ENCODE measurements at regions not wholly inside any gene's neighbourhood (a gene's known extent, or its start where the extent isn't known, plus 50 kb on each side); places are given as distances from the start of the nearest gene placed in this dataset.
"Not testable (repeated sequence)": the region's sequence is repeated elsewhere in the genome, so short reads cannot be mapped to it uniquely, and the experiment has no call there.

GRCh38 chr3:34676436-34676835 is 878.0 kb downstream of the PDCD6IP start:
- Histone ChIP-seq H3K36me3 (no peaks in the 10 kb centered on the region), H3K27ac (no peak overlapping the region), H3K4me3 (no peak overlapping the region), H3K27me3 (no peaks in the 10 kb centered on the region), H3K9me3 (no peaks in the 10 kb centered on the region), H3K4me1 (no peaks in the 10 kb centered on the region)
- DNase-seq (ENCODE audit: low spot score in 2 of 2), result no peak
- WGBS, 2 donors, result 84 to 88% methylated on average over 3 of the region's 3 CpGs
- TF ChIP-seq POLR2A (IDR thresholded peaks at IDR 0.05) (no peak), EP300 (IDR thresholded peaks at IDR 0.05) (no peak), CTCF (IDR thresholded peaks at IDR 0.05) (no peak)

- Histone ChIP-seq H3K9me3 (no peaks in the 10 kb centered on the region), H3K36me3 (no peaks in the 10 kb centered on the region), H3K27ac (no peak overlapping the region)
Observed at GRCh38 chr3:34678575-34678974, 880.1 kb downstream of the PDCD6IP start.

GRCh38 chr3:34679055-34679454 is 880.6 kb downstream of the PDCD6IP start:
- WGBS, 2 donors, result 76 to 91% methylated on average over 1 of the region's 1 CpG
- H3K27me3 ChIP-seq; H3K36me3 ChIP-seq; H3K27ac ChIP-seq; H3K4me1 ChIP-seq; H3K4me3 ChIP-seq; H3K9me3 ChIP-seq; DNase-seq (ENCODE audit: low spot score in 2 of 2): not testable (repeated sequence)

More at GRCh38 chr3:34678575-34678974, 880.1 kb downstream of the PDCD6IP start:
- no peak for DNase-seq (ENCODE audit: low spot score in 2 of 2)
- Histone ChIP-seq H3K27me3 (no peaks in the 10 kb centered on the region), H3K4me3 (no peak overlapping the region), H3K4me1 (no peaks in the 10 kb centered on the region)
- TF ChIP-seq CTCF (IDR thresholded peaks at IDR 0.05) (no peak), POLR2A (IDR thresholded peaks at IDR 0.05) (no peak), EP300 (IDR thresholded peaks at IDR 0.05) (no peak)

GRCh38 chr3:34683851-34684250 is 885.4 kb downstream of the PDCD6IP start:
- WGBS, 2 donors, result 39 to 48% methylated on average over 4 of the region's 4 CpGs
- peak; percentile 30 to 65 for DNase-seq (ENCODE audit: low spot score in 2 of 2)
- TF ChIP-seq POLR2A (IDR thresholded peaks at IDR 0.05), result no peak
- TF ChIP-seq CTCF (IDR thresholded peaks at IDR 0.05), result peak in 4 of 5 experiments; percentile 22 to 44 (median 36)

GRCh38 chr3:34686541-34686940 is 888.1 kb downstream of the PDCD6IP start:
- H3K27ac ChIP-seq, result no peak overlapping the region
- no peaks in the 10 kb centered on the region for H3K9me3 ChIP-seq
- no peaks in the 10 kb centered on the region for H3K4me1 ChIP-seq
- H3K27me3 ChIP-seq, result no peaks in the 10 kb centered on the region
- no peak overlapping the region for H3K4me3 ChIP-seq
- WGBS, 2 donors, result 38 to 61% methylated on average over 1 of the region's 1 CpG
- TF ChIP-seq EP300 (IDR thresholded peaks at IDR 0.05) (no peak), CTCF (IDR thresholded peaks at IDR 0.05) (no peak), POLR2A (IDR thresholded peaks at IDR 0.05) (no peak)
- no peaks in the 10 kb centered on the region for H3K36me3 ChIP-seq
- no peak for DNase-seq (ENCODE audit: low spot score in 2 of 2)

More at GRCh38 chr3:34683851-34684250, 885.4 kb downstream of the PDCD6IP start:
- no peak overlapping the region for H3K27ac ChIP-seq
- no peaks in the 10 kb centered on the region for H3K4me1 ChIP-seq
- H3K36me3 ChIP-seq, result no peaks in the 10 kb centered on the region
- no peaks in the 10 kb centered on the region for H3K27me3 ChIP-seq
- H3K9me3 ChIP-seq, result no peaks in the 10 kb centered on the region
- no peak overlapping the region for H3K4me3 ChIP-seq

- TF ChIP-seq EP300 (IDR thresholded peaks at IDR 0.05) (no peak), CTCF (IDR thresholded peaks at IDR 0.05) (no peak), POLR2A (IDR thresholded peaks at IDR 0.05) (no peak)
- DNase-seq (ENCODE audit: low spot score in 2 of 2), result no peak
Observed at GRCh38 chr3:34687671-34688070, 889.2 kb downstream of the PDCD6IP start.

More at GRCh38 chr3:34687671-34688070, 889.2 kb downstream of the PDCD6IP start:
- Histone ChIP-seq H3K27me3 (no peaks in the 10 kb centered on the region), H3K27ac (no peak overlapping the region), H3K4me1 (no peaks in the 10 kb centered on the region), H3K4me3 (no peak overlapping the region), H3K36me3 (no peaks in the 10 kb centered on the region), H3K9me3 (no peaks in the 10 kb centered on the region)
- WGBS, 2 donors, result 80 to 86% methylated on average over 1 of the region's 1 CpG

Data from tibial nerve (tissue), 4 donors.